Body of pancreas (tissue), 4 donors: ENCODE measurements at regions not wholly inside any gene's neighbourhood (a gene's known extent, or its start where the extent isn't known, plus 50 kb on each side); places are given as distances from the start of the nearest gene placed in this dataset.

Experiments
- CTCF ChIP-seq, 7 experiments: fragments of 450-650 bp in 4 of 7; fragments of 200-600 bp in 3 of 7; sonication (generic) in 3 of 7; IDR thresholded peaks; one replicate each; pipeline ENCODE4 v1.5.1; 2016 to 2019; ENCODE audit warnings: antibody characterized with exemption in 7 of 7
- POLR2A ChIP-seq, 3 donors: fragments of 450-650 bp; IDR thresholded peaks; one replicate each; pipeline ENCODE4 v1.6.1; 2016; ENCODE audit warnings: antibody characterized with exemption in 3 of 3, mild to moderate bottlenecking in 2 of 3

- TF ChIP-seq POLR2A (IDR thresholded peaks at IDR 0.05) (no peak), CTCF (IDR thresholded peaks at IDR 0.05) (no peak)
These were observed 619.3 kb upstream of the TECRL start for GRCh38 chr4:65028592-65028991.
